GM18867 (cell line): ENCODE measurements at regions not wholly inside any gene's neighbourhood (a gene's known extent, or its start where the extent isn't known, plus 50 kb on each side); places are given as distances from the start of the nearest gene placed in this dataset.

Source experiments
- ATAC-seq: cut with Tn5 transposase; IDR thresholded peaks from one replicate; pipeline ENCODE4 v1.9.1; 2021; ENCODE audit warnings: mild to moderate bottlenecking, moderate library complexity; ENCODE audit not compliant: unreplicated experiment

DNA sequence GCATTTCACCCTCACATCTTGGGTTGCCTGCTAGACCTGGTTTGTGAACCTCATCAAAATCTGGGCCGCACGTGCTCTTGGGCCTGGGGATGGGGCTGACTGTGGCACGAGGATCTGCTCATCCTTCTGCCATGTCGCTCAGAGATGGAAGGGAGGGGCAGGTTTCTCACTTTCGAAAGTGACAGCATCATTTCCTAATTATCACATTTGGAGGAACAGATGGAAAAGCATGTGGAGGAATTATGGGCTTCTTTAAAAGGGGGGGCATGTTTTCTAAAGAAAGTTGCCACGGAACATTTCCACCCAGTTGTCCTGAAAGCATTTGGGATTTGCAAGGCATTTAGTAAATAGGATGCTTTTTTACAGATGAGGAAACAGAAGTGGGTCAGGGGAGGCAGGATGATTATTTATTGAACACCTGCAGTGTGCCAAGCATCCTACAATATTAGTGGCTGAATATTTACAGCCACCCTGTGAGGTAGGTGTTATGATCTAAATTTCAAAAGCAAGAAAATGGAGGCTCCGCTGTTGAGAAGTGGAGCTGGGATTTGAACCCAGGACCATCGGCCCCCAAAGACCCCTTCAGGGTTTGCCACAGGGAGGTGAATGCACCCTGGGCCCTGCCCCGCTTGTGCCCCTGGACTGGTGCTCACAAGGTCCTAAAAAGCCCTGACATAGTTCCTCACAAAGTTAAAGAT lies 104.2 kb upstream of the MYCN start:
- no peak for ATAC-seq

- ATAC-seq, result no peak
Observed at GRCh38 chr2:15836689-15837610, 103.4 kb upstream of the MYCN start.

- no peak for ATAC-seq
Observed at GRCh38 chr2:15838481-15839090, 101.8 kb upstream of the MYCN start.

GRCh38 chr2:15839426-15840124 lies 100.8 kb upstream of the MYCN start:
- no peak for ATAC-seq

DNA sequence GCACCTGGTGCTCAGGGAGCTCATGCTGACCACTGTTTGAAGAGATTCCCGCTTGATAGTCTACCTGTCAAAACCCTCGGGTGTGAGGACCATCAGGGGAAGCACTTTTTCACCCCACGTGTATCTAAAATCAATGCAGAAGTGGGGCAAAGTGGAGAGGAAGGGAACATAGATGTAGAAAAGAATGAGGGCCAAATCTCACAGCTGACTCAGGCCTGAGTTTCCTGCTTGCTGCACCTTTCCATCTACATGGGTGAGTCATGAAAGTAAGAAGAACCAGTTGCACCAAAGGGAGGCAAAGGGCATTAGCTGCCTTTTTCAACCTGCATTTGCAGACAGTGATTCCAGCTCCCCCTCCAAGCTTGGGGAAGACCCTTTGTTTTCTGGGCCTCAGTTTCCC lies 100.2 kb upstream of the MYCN start:
- no peak for ATAC-seq

GRCh38 chr2:15840969-15841368 lies 99.4 kb upstream of the MYCN start:
- no peak for ATAC-seq

DNA sequence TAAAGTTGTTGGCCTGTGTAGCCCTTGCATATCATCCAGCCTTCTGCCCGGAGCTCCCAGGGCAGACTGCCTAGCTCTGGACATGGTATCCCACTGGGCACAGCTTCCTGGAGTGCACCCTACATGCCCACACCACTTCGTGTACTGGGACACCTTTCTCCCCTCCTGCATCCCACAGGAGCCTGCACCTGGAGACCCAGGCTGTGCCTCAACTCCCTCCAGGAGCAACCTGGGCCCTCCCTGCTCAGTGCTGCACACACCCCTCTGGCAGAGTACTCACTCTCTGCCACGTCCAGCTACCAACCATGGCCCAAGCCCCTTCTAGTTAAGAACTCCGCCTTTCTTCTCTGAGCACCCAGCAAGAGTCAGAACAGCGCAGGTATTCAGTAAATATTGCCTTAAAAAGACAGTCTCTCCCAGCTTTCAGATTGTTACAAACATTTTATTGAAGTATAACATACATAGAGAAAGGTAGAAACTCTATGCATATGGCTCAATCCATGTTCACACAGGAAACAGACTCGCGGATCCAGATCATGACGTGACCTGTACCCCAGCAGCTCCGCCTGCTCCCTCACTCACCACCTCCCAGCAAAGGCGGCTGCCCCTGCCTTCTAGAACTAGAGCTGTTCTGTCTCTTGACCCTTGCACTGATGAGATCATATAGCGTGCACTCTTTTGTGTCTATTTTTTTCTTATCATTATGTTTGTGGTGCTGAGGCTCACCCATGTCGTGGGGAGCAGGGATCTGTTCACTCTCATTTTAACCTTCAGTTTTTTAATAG lies 98.4 kb upstream of the MYCN start:
- ATAC-seq, result no peak

- no peak for ATAC-seq
Observed at GRCh38 chr2:15842758-15843666, 97.3 kb upstream of the MYCN start.

- no peak for ATAC-seq
Observed at GRCh38 chr2:15844211-15844801, 96.0 kb upstream of the MYCN start.

- no peak for ATAC-seq
Observed at GRCh38 chr2:15845294-15845693, 95.1 kb upstream of the MYCN start.

DNA sequence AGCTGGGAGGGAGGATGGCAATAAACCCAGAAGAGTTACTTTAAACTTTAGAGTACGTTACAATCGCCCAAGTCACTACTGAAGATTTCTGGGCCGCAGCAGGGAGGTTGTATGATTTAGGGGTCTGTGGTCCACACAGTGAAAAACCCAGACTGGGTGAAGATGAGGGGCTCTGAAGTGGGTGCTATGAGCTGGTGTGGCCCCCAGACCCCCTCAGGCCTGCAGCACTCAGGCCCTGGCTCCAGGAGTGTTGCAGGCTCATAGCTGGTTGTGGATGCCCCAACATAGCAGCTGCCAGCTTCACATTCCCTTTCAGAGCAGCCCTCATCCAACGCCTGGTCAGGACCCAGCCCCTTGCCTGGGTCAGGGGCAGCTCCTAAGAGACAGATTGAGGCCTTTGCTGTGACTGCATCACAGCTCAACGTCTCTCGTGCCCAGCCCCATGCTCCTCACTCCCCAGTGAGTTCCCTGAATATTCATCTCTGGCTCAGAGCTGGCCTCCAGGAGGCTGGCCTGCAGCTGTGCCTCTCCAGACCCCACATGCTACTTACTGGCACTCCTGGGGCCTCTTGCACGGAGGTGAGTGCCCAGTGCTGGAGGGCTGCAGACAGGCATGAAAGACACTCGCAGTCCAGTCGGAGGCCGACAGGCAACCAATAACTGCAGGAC lies 94.5 kb upstream of the MYCN start:
- ATAC-seq, result no peak

- no peak for ATAC-seq
Observed at GRCh38 chr2:15846626-15847025, 93.7 kb upstream of the MYCN start.

DNA sequence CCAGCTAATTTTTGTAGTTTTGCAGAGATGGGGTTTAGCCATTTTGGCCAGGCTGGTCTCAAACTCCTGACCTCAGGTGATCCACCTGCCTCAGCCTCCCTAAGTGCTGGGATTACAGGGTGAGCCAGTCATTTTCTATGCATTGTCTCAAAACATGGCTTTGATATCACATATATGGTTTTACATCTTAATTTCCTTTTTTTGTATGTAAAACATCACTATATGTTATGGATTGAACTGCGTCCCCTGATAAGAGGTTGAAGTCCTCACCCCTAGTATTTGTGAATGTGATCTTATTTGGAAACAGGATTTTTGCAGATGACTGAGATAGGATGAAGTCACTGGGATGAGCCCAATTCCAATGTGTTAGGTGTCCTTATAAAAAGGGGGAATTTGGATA lies 89.8 kb upstream of the MYCN start:
- ATAC-seq, result no peak

DNA sequence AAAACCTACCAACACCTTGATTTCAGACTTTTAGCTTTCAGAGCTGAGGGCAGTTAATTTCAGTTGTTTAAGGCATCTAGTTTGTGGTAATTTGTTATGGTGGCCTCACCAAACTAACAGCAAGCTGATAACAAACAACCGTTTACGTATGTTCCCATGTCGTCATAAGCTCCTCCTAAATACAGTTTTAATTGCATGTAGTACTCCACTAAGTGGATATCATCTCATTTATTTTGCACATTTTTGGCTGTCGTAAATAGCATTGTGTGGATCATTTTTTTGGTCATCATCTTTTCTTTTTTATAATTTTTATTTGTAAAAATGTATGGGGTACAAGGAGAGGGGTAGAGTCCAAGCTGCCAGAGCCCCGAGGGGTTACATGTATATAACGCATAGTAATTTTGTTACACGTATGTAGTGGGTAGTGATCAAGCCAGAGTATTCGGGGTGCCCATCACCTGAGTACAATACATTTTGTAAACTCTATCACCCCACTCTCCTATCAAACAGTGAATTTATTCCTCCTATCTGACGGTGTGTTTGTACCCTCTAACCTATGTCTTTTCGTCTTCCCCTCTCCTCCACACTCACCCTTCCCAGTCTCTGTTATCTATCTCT lies 89.2 kb upstream of the MYCN start:
- no peak for ATAC-seq

DNA sequence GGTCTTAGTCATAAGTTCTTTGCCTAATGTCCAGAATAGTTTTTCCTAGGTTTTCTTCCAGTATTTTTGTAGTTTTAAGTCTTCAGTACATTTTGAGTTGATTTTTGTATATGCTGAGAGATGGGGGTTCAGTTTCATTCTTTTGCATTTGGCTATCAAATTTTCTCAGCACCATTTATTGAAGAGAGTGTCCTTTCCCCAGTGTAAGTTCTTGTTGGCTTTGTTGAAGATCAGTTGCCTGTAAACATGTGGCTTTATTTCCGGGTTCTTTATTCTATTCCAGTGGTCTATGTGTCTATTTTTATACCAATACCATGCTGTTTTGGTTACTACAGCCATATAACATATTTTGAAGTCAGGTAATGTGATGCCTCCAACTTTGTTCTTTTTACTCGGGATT lies 87.5 kb upstream of the MYCN start:
- ATAC-seq, result no peak

DNA sequence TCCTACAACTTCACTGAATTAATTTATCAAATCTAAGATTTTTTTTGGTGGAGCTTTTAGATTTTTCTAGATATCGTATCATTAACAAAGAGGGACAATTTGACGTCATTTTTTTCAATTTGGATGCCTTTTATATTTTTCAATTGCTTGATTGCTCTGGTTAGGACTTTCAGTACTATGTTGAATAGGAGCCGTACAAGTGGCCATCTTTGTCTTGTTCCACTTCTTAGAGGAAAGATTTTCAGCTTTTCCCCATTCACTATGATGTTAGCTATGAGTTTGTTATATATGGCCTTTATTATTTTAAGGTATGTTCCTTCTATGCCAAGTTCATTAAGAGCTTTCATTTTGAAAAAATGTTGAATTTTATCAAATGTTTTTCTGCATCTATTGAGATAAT lies 86.4 kb upstream of the MYCN start:
- no peak for ATAC-seq

- ATAC-seq, result no peak
Observed at GRCh38 chr2:15855766-15856260, 84.5 kb upstream of the MYCN start.

- ATAC-seq, result no peak
Observed at GRCh38 chr2:15856318-15856717, 84.0 kb upstream of the MYCN start.
